Trophoblast cell (in vitro differentiated cells and primary cell): ENCODE measurements at regions not wholly inside any gene's neighbourhood (a gene's known extent, or its start where the extent isn't known, plus 50 kb on each side); places are given as distances from the start of the nearest gene placed in this dataset.

Experiments
- DNase-seq, 2 donors: peaks; one replicate each; pipeline ENCODE4 v3.0.0-alpha.2; 2016
- H2AFZ ChIP-seq: 2 replicates; pipeline ENCODE4 v1.6.1; 2013; ENCODE audit warnings: low read length, moderate library complexity, mild to moderate bottlenecking; ENCODE audit not compliant: insufficient read depth, poor library complexity
- H2AK5ac ChIP-seq: 2 replicates; pipeline ENCODE4 v1.6.1; 2013; ENCODE audit warnings: mild to moderate bottlenecking, low read length
- H2BK120ac ChIP-seq: 2 replicates; pipeline ENCODE4 v1.6.1; 2013; ENCODE audit warnings: low read length, mild to moderate bottlenecking, moderate library complexity; ENCODE audit not compliant: insufficient read depth, poor library complexity
- H2BK12ac ChIP-seq: 2 replicates; pipeline ENCODE4 v1.6.1; 2013; ENCODE audit warnings: mild to moderate bottlenecking, low read length, moderate library complexity
- H2BK5ac ChIP-seq: 2 replicates; pipeline ENCODE4 v1.6.1; 2013; ENCODE audit warnings: low read length, low read depth, moderate library complexity, mild to moderate bottlenecking; ENCODE audit not compliant: poor library complexity
- H3K14ac ChIP-seq: 2 replicates; pipeline ENCODE4 v1.6.1; 2013; ENCODE audit warnings: mild to moderate bottlenecking, low read length
- H3K18ac ChIP-seq: 2 replicates; pipeline ENCODE4 v1.6.1; 2013; ENCODE audit warnings: mild to moderate bottlenecking, low read length
- H3K23ac ChIP-seq: 2 replicates; pipeline ENCODE4 v1.6.1; 2013; ENCODE audit warnings: low read length
- H3K27ac ChIP-seq: 2 replicates; pipeline ENCODE4 v1.5.1; 2013; ENCODE audit warnings: low read depth, mild to moderate bottlenecking, inconsistent platforms, low read length, moderate library complexity
- H3K27me3 ChIP-seq: 2 replicates; pipeline ENCODE4 v1.6.1; 2013; ENCODE audit warnings: inconsistent platforms, mild to moderate bottlenecking, low read length, moderate library complexity; ENCODE audit not compliant: insufficient read depth
- H3K36me3 ChIP-seq, 2 experiments: 1 replicate in 1 of 2; 2 replicates in 1 of 2; pipeline ENCODE4 v1.6.1; 2013; ENCODE audit warnings: low read length in 2 of 2, mild to moderate bottlenecking in 2 of 2, moderate library complexity in 1 of 2; ENCODE audit not compliant: insufficient read depth in 2 of 2, control insufficient read depth in 1 of 2
- H3K4ac ChIP-seq: 2 replicates; pipeline ENCODE4 v1.6.1; 2013; ENCODE audit warnings: low read depth, mild to moderate bottlenecking, low read length, moderate library complexity
- H3K4me1 ChIP-seq, 2 experiments: 1 replicate in 1 of 2; 2 replicates in 1 of 2; pipeline ENCODE4 v1.6.1; 2013; ENCODE audit warnings: low read length in 2 of 2, mild to moderate bottlenecking in 2 of 2, moderate library complexity in 1 of 2; ENCODE audit not compliant: insufficient read depth in 2 of 2, control insufficient read depth in 1 of 2
- H3K4me2 ChIP-seq: 2 replicates; pipeline ENCODE4 v1.6.1; 2013; ENCODE audit warnings: inconsistent platforms, mild to moderate bottlenecking, low read length, moderate library complexity
- H3K4me3 ChIP-seq: 2 replicates; pipeline ENCODE4 v1.5.1; 2013; ENCODE audit warnings: mild to moderate bottlenecking, low read depth, low read length, inconsistent platforms
- H3K79me1 ChIP-seq: one replicate; pipeline ENCODE4 v1.6.1; 2013; ENCODE audit warnings: low read length
- H3K79me2 ChIP-seq: 2 replicates; pipeline ENCODE4 v1.6.1; 2013; ENCODE audit warnings: low read length, mild to moderate bottlenecking; ENCODE audit not compliant: control insufficient read depth, insufficient read depth, poor library complexity
- H3K9ac ChIP-seq: 2 replicates; pipeline ENCODE4 v1.6.1; 2013; ENCODE audit warnings: mild to moderate bottlenecking, low read length
- H3K9me3 ChIP-seq: 2 replicates; pipeline ENCODE4 v1.6.1; 2013; ENCODE audit warnings: low read depth, mild to moderate bottlenecking, control low read depth, inconsistent platforms, low read length; ENCODE audit not compliant: insufficient read depth
- H4K12ac ChIP-seq: 2 replicates; pipeline ENCODE4 v1.6.1; 2013; ENCODE audit warnings: low read depth, mild to moderate bottlenecking, low read length, moderate library complexity
- H4K8ac ChIP-seq: 2 replicates; pipeline ENCODE4 v1.6.1; 2013; ENCODE audit warnings: low read depth, mild to moderate bottlenecking, low read length, moderate library complexity
- H4K91ac ChIP-seq: one replicate; pipeline ENCODE4 v1.6.1; 2013; ENCODE audit warnings: low read depth, mild to moderate bottlenecking, low read length, moderate library complexity
- WGBS: extraction: QIAGEN DNeasy Blood & Tissue Kit; methylation state at CpG from one replicate; pipeline ENCODE4 v1.1.7; 2013; ENCODE audit warnings: missing lambda C conversion rate; ENCODE audit not compliant: insufficient read length, insufficient coverage; ENCODE audit errors: extremely low coverage; 5-methylcytosine and 5-hydroxymethylcytosine counted together

DNA sequence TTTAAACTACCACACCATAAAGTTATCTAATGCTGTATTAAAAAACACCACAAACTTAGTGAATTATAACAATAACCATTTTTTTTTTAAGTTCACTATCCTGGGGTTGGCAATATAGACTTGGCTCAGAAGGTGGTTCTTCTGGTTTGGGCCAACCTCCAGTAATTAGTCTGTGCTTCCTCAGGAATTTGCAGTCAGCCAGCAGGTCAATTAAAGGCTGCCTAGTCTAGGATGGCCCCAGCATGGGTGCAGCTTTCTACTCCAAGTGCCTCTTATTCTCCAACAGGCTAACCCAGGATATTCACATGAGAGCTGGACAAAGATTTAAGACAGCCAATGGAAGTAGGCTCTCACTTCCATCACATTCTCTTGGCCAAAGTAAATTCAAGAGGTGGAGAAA, 379.1 kb upstream of the FIGN start:
- no peaks in the 10 kb centered on the region for H3K9me3 ChIP-seq
- H2BK120ac ChIP-seq = no peak overlapping the region
- H3K27me3 ChIP-seq = no peaks in the 10 kb centered on the region
- no peak overlapping the region for H3K27ac ChIP-seq
- H3K23ac ChIP-seq = no peak overlapping the region
- H3K18ac ChIP-seq = no peak overlapping the region
- H3K9ac ChIP-seq = no peak overlapping the region
- no peaks in the 10 kb centered on the region for H3K4me1 ChIP-seq
- H3K79me2 ChIP-seq = no peaks in the 10 kb centered on the region
- H3K4ac ChIP-seq = no peak overlapping the region
- H2AK5ac ChIP-seq = no peak overlapping the region
- no peak overlapping the region for H3K14ac ChIP-seq
- H3K79me1 ChIP-seq = no peaks in the 10 kb centered on the region
- no peak overlapping the region for H2BK5ac ChIP-seq
- H3K4me3 ChIP-seq = no peak overlapping the region
- no peak overlapping the region for H4K12ac ChIP-seq
- no peak overlapping the region for H4K8ac ChIP-seq
- H2AFZ ChIP-seq = no peak overlapping the region
- peak in 1 of 2 donors; percentile 7 for DNase-seq
- no peak overlapping the region for H3K4me2 ChIP-seq
- no peak overlapping the region for H2BK12ac ChIP-seq
- H3K36me3 ChIP-seq = no peaks in the 10 kb centered on the region
- H4K91ac ChIP-seq = no peak overlapping the region

DNA sequence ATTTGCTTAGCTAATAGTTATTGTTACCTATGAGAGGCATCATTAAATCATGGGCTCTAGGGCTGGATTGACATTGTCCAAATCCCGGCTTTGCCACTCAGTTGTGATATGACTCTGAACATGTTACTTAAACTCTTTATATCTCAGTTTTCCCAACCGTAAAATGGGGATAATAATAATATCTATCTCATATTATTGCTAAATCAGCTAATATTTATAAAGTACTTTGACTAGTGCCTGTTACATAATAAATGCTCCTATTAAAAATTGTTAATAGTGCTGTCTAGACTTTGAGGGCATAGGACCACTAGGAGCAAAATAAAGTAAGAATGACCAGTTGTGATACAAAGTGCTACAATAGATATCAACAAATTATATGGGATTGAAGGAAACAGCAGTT, 376.3 kb upstream of the FIGN start:
- H2AFZ ChIP-seq = no peak overlapping the region
- no peaks in the 10 kb centered on the region for H3K79me1 ChIP-seq
- H3K79me2 ChIP-seq = no peaks in the 10 kb centered on the region
- no peak overlapping the region for H3K9ac ChIP-seq
- H4K12ac ChIP-seq = no peak overlapping the region
- DNase-seq = no peak
- H3K4me3 ChIP-seq = no peak overlapping the region
- no peak overlapping the region for H4K8ac ChIP-seq
- no peak overlapping the region for H3K27ac ChIP-seq
- no peak overlapping the region for H2BK5ac ChIP-seq
- no peak overlapping the region for H4K91ac ChIP-seq
- H3K4ac ChIP-seq = no peak overlapping the region
- no peak overlapping the region for H3K18ac ChIP-seq
- no peak overlapping the region for H2BK120ac ChIP-seq
- no peaks in the 10 kb centered on the region for H3K9me3 ChIP-seq
- no CpG with 5 or more reads among the region's 2 CpGs for WGBS
- no peaks in the 10 kb centered on the region for H3K4me1 ChIP-seq
- no peak overlapping the region for H2AK5ac ChIP-seq
- no peak overlapping the region for H3K14ac ChIP-seq
- no peaks in the 10 kb centered on the region for H3K36me3 ChIP-seq
- H3K27me3 ChIP-seq = no peaks in the 10 kb centered on the region
- H3K4me2 ChIP-seq = no peak overlapping the region
- no peak overlapping the region for H3K23ac ChIP-seq
- H2BK12ac ChIP-seq = no peak overlapping the region

DNA sequence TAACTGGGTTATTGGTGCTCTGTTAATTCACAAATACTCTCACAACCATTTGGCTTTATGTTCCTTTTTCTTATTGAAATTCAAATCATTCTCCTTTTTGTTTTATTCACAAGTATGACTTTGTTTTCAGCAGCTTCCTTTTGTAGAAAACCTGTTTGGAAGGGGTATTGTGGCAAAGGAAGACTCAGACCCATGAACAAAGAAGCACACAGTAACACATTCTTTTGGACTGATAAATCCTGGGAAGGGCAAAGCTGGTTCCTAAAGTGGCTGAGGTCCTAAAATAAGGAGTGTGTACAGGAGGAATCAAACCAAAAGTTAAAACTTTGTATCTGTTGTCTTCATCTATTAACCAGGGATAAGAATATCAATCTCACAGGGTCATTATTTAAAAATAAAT, 374.7 kb upstream of the FIGN start:
- Histone ChIP-seq H3K4me3 (no peak overlapping the region), H2BK120ac (no peak overlapping the region), H3K18ac (no peak overlapping the region), H3K27me3 (no peaks in the 10 kb centered on the region), H3K27ac (no peak overlapping the region), H4K8ac (no peak overlapping the region), H3K9ac (no peak overlapping the region), H3K4me2 (no peak overlapping the region), H4K12ac (no peak overlapping the region), H3K23ac (no peak overlapping the region), H2BK12ac (no peak overlapping the region), H2AK5ac (no peak overlapping the region), H3K79me2 (no peaks in the 10 kb centered on the region), H3K4ac (no peak overlapping the region), H3K79me1 (no peaks in the 10 kb centered on the region), H4K91ac (no peak overlapping the region), H2AFZ (no peak overlapping the region), H2BK5ac (no peak overlapping the region), H3K36me3 (no peaks in the 10 kb centered on the region), H3K14ac (no peak overlapping the region), H3K9me3 (no peaks in the 10 kb centered on the region), H3K4me1 (no peaks in the 10 kb centered on the region)
- DNase-seq = no peak

DNA sequence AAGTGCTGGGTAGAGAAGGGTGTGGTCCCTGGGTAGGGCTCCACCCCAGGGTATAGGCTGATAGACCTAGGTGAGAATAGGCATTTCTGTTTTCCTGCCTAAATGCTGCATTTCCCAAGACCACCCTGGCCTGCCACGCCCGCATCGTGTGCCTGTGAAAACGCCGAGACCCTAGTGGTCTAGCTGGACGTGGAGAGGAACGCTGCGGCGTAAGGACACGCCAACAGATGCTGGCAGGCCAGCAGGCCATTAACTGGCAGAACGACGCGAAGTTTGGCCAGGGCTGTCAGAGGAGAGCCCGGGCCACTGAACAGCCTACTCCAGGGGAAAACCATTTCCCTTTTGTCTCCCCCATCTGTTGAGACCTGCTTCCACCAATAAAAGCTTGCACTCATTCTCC, 373.2 kb upstream of the FIGN start:
- Histone ChIP-seq H2BK12ac (no peak overlapping the region), H4K12ac (no peak overlapping the region), H2AK5ac (no peak overlapping the region), H3K23ac (no peak overlapping the region), H2BK120ac (no peak overlapping the region), H4K8ac (no peak overlapping the region), H3K79me1 (no peaks in the 10 kb centered on the region), H3K18ac (no peak overlapping the region), H2BK5ac (no peak overlapping the region), H3K36me3 (no peaks in the 10 kb centered on the region), H3K9ac (no peak overlapping the region), H3K9me3 (no peaks in the 10 kb centered on the region), H3K4me3 (peak overlapping the region; percentile 20), H3K79me2 (no peaks in the 10 kb centered on the region), H2AFZ (no peak overlapping the region), H3K27me3 (no peaks in the 10 kb centered on the region), H3K27ac (no peak overlapping the region), H3K4me2 (no peak overlapping the region), H3K14ac (no peak overlapping the region), H4K91ac (no peak overlapping the region), H3K4ac (no peak overlapping the region), H3K4me1 (no peaks in the 10 kb centered on the region)
- no peak for DNase-seq
- no CpG with 5 or more reads among the region's 14 CpGs for WGBS

DNA sequence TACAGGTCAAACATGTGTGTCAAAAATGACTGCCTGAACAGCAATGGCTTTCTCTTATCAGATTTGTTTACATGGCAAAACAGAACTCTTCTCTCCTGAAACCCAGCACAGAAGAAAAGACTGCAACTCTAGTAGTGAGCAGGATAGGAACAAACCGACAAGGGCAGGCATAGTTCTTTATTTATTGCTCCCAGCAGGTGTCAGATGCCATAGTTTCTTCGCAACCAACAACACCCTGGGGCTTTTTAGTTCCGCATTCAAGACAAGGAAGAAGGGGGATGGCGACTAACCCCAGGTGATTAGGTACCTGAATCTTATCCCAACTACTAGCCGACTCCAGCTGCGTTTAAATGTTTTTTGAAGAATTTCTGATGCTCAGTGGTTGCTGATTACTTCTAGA, 367.5 kb upstream of the FIGN start:
- no peak overlapping the region for H2AFZ ChIP-seq
- H2AK5ac ChIP-seq = no peak overlapping the region
- H3K36me3 ChIP-seq = no peaks in the 10 kb centered on the region
- no peak overlapping the region for H3K4ac ChIP-seq
- no peak overlapping the region for H2BK12ac ChIP-seq
- H3K27ac ChIP-seq = no peak overlapping the region
- no peak overlapping the region for H4K12ac ChIP-seq
- H3K9me3 ChIP-seq = no peaks in the 10 kb centered on the region
- H4K91ac ChIP-seq = no peak overlapping the region
- no peak overlapping the region for H3K4me3 ChIP-seq
- no peak overlapping the region for H3K14ac ChIP-seq
- H3K4me2 ChIP-seq = no peak overlapping the region
- WGBS = no CpG with 5 or more reads among the region's 6 CpGs
- peak in 1 of 2 donors; percentile 9 for DNase-seq
- H3K9ac ChIP-seq = no peak overlapping the region
- no peak overlapping the region for H4K8ac ChIP-seq
- no peak overlapping the region for H3K18ac ChIP-seq
- no peaks in the 10 kb centered on the region for H3K79me1 ChIP-seq
- H3K23ac ChIP-seq = no peak overlapping the region
- H2BK120ac ChIP-seq = no peak overlapping the region
- H3K27me3 ChIP-seq = no peaks in the 10 kb centered on the region
- no peak overlapping the region for H2BK5ac ChIP-seq
- H3K79me2 ChIP-seq = no peaks in the 10 kb centered on the region
- no peaks in the 10 kb centered on the region for H3K4me1 ChIP-seq
